ENCODE measurements at regions not wholly inside any gene's neighbourhood (a gene's known extent, or its start where the extent isn't known, plus 50 kb on each side); places are given as distances from the start of the nearest gene placed in this dataset.
A peak's percentile ranks its signal among the peaks of the same experiment; 100 is the strongest.

DNA sequence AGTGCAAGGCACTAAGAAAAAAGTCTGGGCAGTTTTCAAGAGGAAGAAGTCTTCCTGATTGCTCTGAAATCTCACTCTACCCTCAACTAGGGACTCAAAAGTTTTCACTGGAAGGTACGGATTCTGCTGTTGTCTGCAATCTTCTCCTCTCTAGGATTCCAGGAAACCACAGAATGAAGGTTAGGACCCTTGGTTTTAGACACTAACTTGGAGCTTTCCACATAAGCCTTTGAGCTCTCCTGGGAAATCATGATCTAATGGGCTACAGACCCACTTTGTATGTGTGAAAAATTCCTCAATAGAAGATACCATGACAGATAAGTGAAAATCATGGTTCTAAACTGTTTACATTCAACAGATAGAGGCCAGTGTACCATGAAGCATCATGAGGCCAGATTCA, 265.1 kb downstream of the PSAT1 start:
- H4K8ac ChIP-seq (ENCODE audit: extremely low read depth, insufficient read depth, low read length), result no peak overlapping the region
- H3K4me3 ChIP-seq (ENCODE audit: extremely low read depth in 1 of 4, insufficient read depth in 2 of 4, low read depth in 3 of 4, low read length in 4 of 4), result no peak overlapping the region
- no peak overlapping the region for H3K4me2 ChIP-seq (ENCODE audit: insufficient read depth in 1 of 2, low read depth in 2 of 2, low read length in 2 of 2)
- no peak overlapping the region for H2BK5ac ChIP-seq (ENCODE audit: low read depth, low read length)
- 84% methylated on average over 1 of the region's 1 CpG; no CpG with 5 or more reads in 1 of the 2 experiments for WGBS, 2 experiments (ENCODE audit: extremely low coverage in 1 of 2, insufficient coverage in 1 of 2, insufficient read length in 1 of 2, insufficient replicate concordance in 2 of 2, low coverage in 1 of 2, low lambda C conversion rate in 2 of 2, missing lambda C conversion rate in 1 of 2)
- no peaks in the 10 kb centered on the region for H4K20me1 ChIP-seq (replicated peaks in 1 of 2; ENCODE audit: control insufficient read depth in 1 of 2, insufficient read depth in 2 of 2, low read length in 2 of 2)
- no peak overlapping the region for H3K18ac ChIP-seq (ENCODE audit: extremely low read depth, low read length)
- no peaks in the 10 kb centered on the region for H3K79me2 ChIP-seq (ENCODE audit: control insufficient read depth in 1 of 2, insufficient read depth in 2 of 2, low read length in 2 of 2)
- no peak overlapping the region for H3K27ac ChIP-seq (ENCODE audit: low read depth, low read length)
- no peak overlapping the region for H4K91ac ChIP-seq (replicated peaks; ENCODE audit: insufficient read length, low read length)
- H4K5ac ChIP-seq (ENCODE audit: insufficient read length, low read depth, low read length), result no peak overlapping the region
- H3K9ac ChIP-seq (replicated peaks in 1 of 4; ENCODE audit: extremely low read depth in 1 of 4, low read depth in 3 of 4, low read length in 3 of 4), result no peak overlapping the region
- H2BK15ac ChIP-seq (ENCODE audit: low read length), result no peak overlapping the region
- ChIA-PET POLR2A (ENCODE audit: partially characterized antibody) (no interaction called here), CTCF (ENCODE audit: partially characterized antibody) (interaction anchor here (0.8 to 1.7 kb wide), 2 partner anchors 19 to 49 kb away, joined by 3 read pairs; no protein-coding TSS in a partner anchor)
- no peak overlapping the region for H3K14ac ChIP-seq (ENCODE audit: insufficient read length)
- DNase-seq (ENCODE audit: low read depth in 1 of 2, low spot score in 2 of 2) (peak in 1 of 2 experiments; percentile 1), FAIRE-seq (no peak)
- TF ChIP-seq TAF7 (optimal IDR thresholded peaks at IDR 0.05; ENCODE audit: borderline replicate concordance, low read depth, low read length), result no peak
- no peak for TF ChIP-seq ZNF274 (IDR thresholded peaks at IDR 0.05; ENCODE audit: borderline replicate concordance, extremely low read depth, low read length)
- no peak for TF ChIP-seq SAP30 (IDR thresholded peaks at IDR 0.05; ENCODE audit: insufficient read depth, insufficient replicate concordance, low read length)
- no peak for TF ChIP-seq EZH2 (IDR thresholded peaks at IDR 0.05; ENCODE audit: low read depth, low read length, severe bottlenecking)
- TF ChIP-seq BCL11A (IDR thresholded peaks at IDR 0.05; ENCODE audit: low read depth in 2 of 2, low read length in 2 of 2), result no peak
- TF ChIP-seq RNF2 (IDR thresholded peaks at IDR 0.05; ENCODE audit: borderline replicate concordance, low read depth, low read length, missing control alignments, poor library complexity, severe bottlenecking), result no peak
- TF ChIP-seq NANOG (IDR thresholded peaks at IDR 0.05; ENCODE audit: insufficient read depth, low read depth, low read length, poor library complexity, severe bottlenecking), result no peak
- no peak overlapping the region for H2BK120ac ChIP-seq (replicated peaks; ENCODE audit: low read depth, low read length)
- no peak overlapping the region for H2AFZ ChIP-seq (ENCODE audit: low read length)
- no peaks in the 10 kb centered on the region; the same call in 1 of the 2 replicates for H3K79me1 ChIP-seq (ENCODE audit: low read depth, low read length)
- H2AK5ac ChIP-seq (ENCODE audit: low read depth, low read length), result no peak overlapping the region
- no peak overlapping the region for H3K23ac ChIP-seq (ENCODE audit: insufficient read length)
- no peak overlapping the region for H3K56ac ChIP-seq (replicated peaks; ENCODE audit: insufficient read length, low read depth, low read length)
- H3K4me1 ChIP-seq (replicated peaks in 1 of 4; ENCODE audit: control insufficient read depth in 3 of 4, insufficient read depth in 4 of 4, low read length in 3 of 4), result no peaks in the 10 kb centered on the region
- no peak overlapping the region for H3K4ac ChIP-seq (replicated peaks; ENCODE audit: insufficient read length, low read depth, low read length)
- H2BK12ac ChIP-seq (ENCODE audit: low read depth, low read length), result no peak overlapping the region
- no peak overlapping the region for H2BK20ac ChIP-seq (ENCODE audit: low read length)
- H3K23me2 ChIP-seq (ENCODE audit: low read depth, low read length), result no peaks in the 10 kb centered on the region; the same call in 1 of the 2 replicates
- no peaks in the 10 kb centered on the region for H3K27me3 ChIP-seq (replicated peaks in 1 of 4; ENCODE audit: control insufficient read depth in 3 of 4, extremely low read depth in 1 of 4, insufficient read depth in 3 of 4, low read length in 3 of 4)
- no peaks in the 10 kb centered on the region for H3K9me3 ChIP-seq (ENCODE audit: insufficient read depth in 2 of 2, low read depth in 1 of 2, low read length in 1 of 2)
- no peaks in the 10 kb centered on the region for H3K36me3 ChIP-seq (ENCODE audit: control insufficient read depth in 2 of 4, insufficient read depth in 4 of 4, low read length in 3 of 4)
